GM18867 (cell line): ENCODE measurements at regions not wholly inside any gene's neighbourhood (a gene's known extent, or its start where the extent isn't known, plus 50 kb on each side); places are given as distances from the start of the nearest gene placed in this dataset.

Source experiments
- ATAC-seq: cut with Tn5 transposase; IDR thresholded peaks from one replicate; pipeline ENCODE4 v1.9.1; 2021; ENCODE audit warnings: mild to moderate bottlenecking, moderate library complexity; ENCODE audit not compliant: unreplicated experiment

- no peak for ATAC-seq
Observed at GRCh38 chr2:120947982-120948661, 212.5 kb downstream of the GLI2 start.

- no peak for ATAC-seq
Observed at GRCh38 chr2:120948662-120949011, 213.0 kb downstream of the GLI2 start.

GRCh38 chr2:120949027-120949956 lies 213.6 kb downstream of the GLI2 start:
- no peak for ATAC-seq

GRCh38 chr2:120949957-120950590 lies 214.4 kb downstream of the GLI2 start:
- no peak for ATAC-seq

- no peak for ATAC-seq
Observed at GRCh38 chr2:120951693-120952092, 216.0 kb downstream of the GLI2 start.

- ATAC-seq, result no peak
Observed at GRCh38 chr2:120952318-120952717, 216.7 kb downstream of the GLI2 start.

GRCh38 chr2:120953066-120953756 lies 217.5 kb downstream of the GLI2 start:
- no peak for ATAC-seq

GRCh38 chr2:120953843-120954584 lies 218.3 kb downstream of the GLI2 start:
- no peak for ATAC-seq

- no peak for ATAC-seq
Observed at GRCh38 chr2:120954939-120955338, 219.3 kb downstream of the GLI2 start.

GRCh38 chr2:120955427-120955826 lies 219.8 kb downstream of the GLI2 start:
- no peak for ATAC-seq

GRCh38 chr2:120956486-120957156 lies 221.0 kb downstream of the GLI2 start:
- ATAC-seq, result no peak

GRCh38 chr2:120957905-120958304 lies 222.2 kb downstream of the GLI2 start:
- no peak for ATAC-seq

GRCh38 chr2:120958623-120959366 lies 223.1 kb downstream of the GLI2 start:
- no peak for ATAC-seq

- ATAC-seq, result no peak
Observed at GRCh38 chr2:120959426-120959825, 223.8 kb downstream of the GLI2 start.

GRCh38 chr2:120960770-120961366 lies 225.2 kb downstream of the GLI2 start:
- no peak for ATAC-seq

- ATAC-seq, result no peak
Observed at GRCh38 chr2:120961396-120961795, 225.7 kb downstream of the GLI2 start.

GRCh38 chr2:120963997-120964705 lies 228.5 kb downstream of the GLI2 start:
- no peak for ATAC-seq

- no peak for ATAC-seq
Observed at GRCh38 chr2:120964819-120965218, 229.2 kb downstream of the GLI2 start.
